Subcutaneous abdominal adipose tissue (tissue), 5 donors: ENCODE measurements at regions not wholly inside any gene's neighbourhood (a gene's known extent, or its start where the extent isn't known, plus 50 kb on each side); places are given as distances from the start of the nearest gene placed in this dataset.

Source experiments
- H3K27ac ChIP-seq: one replicate; pipeline ENCODE4 v1.7.0; 2013; ENCODE audit warnings: low read depth, mild to moderate bottlenecking, inconsistent platforms, low read length, moderate library complexity
- H3K27me3 ChIP-seq, 5 donors: one replicate each; pipeline ENCODE4 v1.7.0; 2013; ENCODE audit warnings: low read length in 5 of 5, inconsistent platforms in 1 of 5; ENCODE audit not compliant: control insufficient read depth in 5 of 5, insufficient read depth in 4 of 5
- H3K36me3 ChIP-seq, 5 donors: one replicate each; pipeline ENCODE4 v1.7.0; 2013; ENCODE audit warnings: low read length in 5 of 5; ENCODE audit not compliant: control insufficient read depth in 5 of 5, insufficient read depth in 5 of 5
- H3K4me1 ChIP-seq, 5 donors: one replicate each; pipeline ENCODE4 v1.7.0; 2013; ENCODE audit warnings: low read length in 5 of 5, mild to moderate bottlenecking in 3 of 5, moderate library complexity in 1 of 5; ENCODE audit not compliant: control insufficient read depth in 5 of 5, insufficient read depth in 5 of 5
- H3K4me3 ChIP-seq, 5 donors: one replicate each; pipeline ENCODE4 v1.7.0; 2013; ENCODE audit warnings: low read length in 5 of 5, low read depth in 1 of 5
- H3K9ac ChIP-seq, 5 donors: one replicate each; pipeline ENCODE4 v1.7.0; 2013; ENCODE audit warnings: low read length in 5 of 5, mild to moderate bottlenecking in 4 of 5, moderate library complexity in 3 of 5
- H3K9me3 ChIP-seq, 5 donors: one replicate each; pipeline ENCODE4 v1.7.0; 2013; ENCODE audit warnings: low read length in 5 of 5; ENCODE audit not compliant: control insufficient read depth in 5 of 5
- donor health status: healthy.
- donor health status: healthy.
- donor health status: healthy.
- donor health status: healthy.
- donor health status: healthy.

DNA sequence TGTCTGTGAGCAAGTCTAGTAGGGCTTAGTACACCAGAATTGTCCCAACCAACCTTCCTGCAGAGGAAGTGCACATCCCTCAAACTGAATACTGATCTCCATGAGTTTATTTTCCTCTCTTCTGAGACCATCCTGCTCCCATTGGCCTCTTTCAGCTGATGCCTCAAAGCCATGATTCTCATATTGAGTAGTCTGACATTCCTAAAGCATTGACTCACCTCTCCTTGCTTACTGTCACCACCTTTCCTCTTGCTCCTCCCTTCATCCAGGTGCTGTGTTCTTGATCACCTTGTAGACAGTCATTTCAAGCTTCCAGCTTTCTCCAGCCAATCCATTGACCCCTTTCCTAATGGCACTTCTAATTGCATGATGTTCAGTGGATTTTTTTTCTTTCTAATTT, 583.7 kb upstream of the USP15 start:
- no peak overlapping the region for H3K9ac ChIP-seq
- no peak overlapping the region for H3K4me3 ChIP-seq

DNA sequence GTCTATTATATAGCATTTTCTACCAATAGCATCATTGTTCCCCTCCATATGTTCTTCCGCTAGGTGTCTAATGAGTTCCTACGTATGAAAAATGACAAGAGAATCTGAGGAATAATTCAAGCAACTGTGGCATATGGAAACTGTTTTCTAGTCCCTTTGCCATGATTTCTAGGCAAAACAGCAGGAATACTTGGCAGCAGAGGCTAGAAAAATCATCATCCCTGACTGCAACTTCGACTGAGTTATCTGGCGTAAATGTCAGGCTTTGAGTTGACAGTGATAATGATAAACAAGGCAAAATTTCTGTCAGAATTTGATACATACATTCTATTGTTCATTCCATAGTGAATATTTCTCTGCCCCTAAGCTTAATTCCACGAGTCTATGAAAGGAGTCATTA, 572.8 kb upstream of the USP15 start:
- Histone ChIP-seq H3K4me1 (peaks cover 0 to 12% (median 0%) of the 10 kb centered on the region in 5 donors), H3K9ac (no peak overlapping the region), H3K36me3 (no peaks in the 10 kb centered on the region), H3K9me3 (no peaks in the 10 kb centered on the region), H3K27me3 (no peaks in the 10 kb centered on the region), H3K27ac (no peak overlapping the region), H3K4me3 (no peak overlapping the region)

More for the DNA sequence above, 583.7 kb upstream of the USP15 start:
- Histone ChIP-seq H3K27ac (no peak overlapping the region), H3K36me3 (no peaks in the 10 kb centered on the region), H3K4me1 (peaks cover 0 to 12% (median 3%) of the 10 kb centered on the region in 5 donors), H3K9me3 (peaks cover 0 to 7% (median 0%) of the 10 kb centered on the region in 5 donors), H3K27me3 (no peaks in the 10 kb centered on the region)

DNA sequence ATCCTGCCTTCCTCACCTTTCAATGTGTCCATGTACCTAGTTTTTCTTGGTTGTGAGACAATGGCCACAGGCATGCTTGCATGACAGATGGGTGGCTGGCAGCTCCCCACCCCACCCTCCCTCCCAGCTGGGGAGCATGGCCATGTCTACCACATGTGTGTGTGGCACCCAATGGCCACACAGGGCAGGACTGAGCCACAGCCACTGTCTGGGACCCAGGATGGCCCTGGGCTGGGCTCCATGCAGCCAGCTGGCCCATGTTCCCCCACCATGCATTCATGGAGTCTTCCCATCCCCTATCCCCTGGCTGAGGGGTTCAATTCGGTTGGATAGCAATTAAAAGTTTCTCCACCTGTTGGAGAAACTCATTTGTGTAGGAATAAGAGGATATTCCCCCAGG, 566.0 kb upstream of the USP15 start:
- Histone ChIP-seq H3K4me3 (no peak overlapping the region), H3K9me3 (peaks cover 0 to 48% (median 24%) of the 10 kb centered on the region in 5 donors), H3K27ac (no peak overlapping the region), H3K4me1 (no peaks in the 10 kb centered on the region), H3K9ac (no peak overlapping the region), H3K27me3 (no peaks in the 10 kb centered on the region), H3K36me3 (no peaks in the 10 kb centered on the region)

DNA sequence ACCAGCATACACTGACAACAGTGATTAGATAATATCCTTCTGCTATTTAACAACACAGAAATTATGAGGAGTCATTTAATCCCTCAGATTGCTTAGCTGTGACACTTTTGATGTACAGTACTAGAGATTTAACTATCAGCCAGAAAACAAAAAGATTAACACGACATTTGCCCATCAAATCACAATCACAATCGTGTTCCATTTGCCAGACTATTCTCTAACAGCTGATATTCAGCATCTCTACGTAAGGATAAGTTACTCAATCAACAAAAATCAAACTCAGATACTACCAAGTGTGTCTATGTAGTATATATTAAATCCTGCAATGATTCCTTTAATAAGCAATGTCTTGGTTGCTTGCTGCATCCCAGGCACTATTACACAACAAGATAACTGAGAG, 558.7 kb upstream of the USP15 start:
- no peaks in the 10 kb centered on the region for H3K36me3 ChIP-seq

DNA sequence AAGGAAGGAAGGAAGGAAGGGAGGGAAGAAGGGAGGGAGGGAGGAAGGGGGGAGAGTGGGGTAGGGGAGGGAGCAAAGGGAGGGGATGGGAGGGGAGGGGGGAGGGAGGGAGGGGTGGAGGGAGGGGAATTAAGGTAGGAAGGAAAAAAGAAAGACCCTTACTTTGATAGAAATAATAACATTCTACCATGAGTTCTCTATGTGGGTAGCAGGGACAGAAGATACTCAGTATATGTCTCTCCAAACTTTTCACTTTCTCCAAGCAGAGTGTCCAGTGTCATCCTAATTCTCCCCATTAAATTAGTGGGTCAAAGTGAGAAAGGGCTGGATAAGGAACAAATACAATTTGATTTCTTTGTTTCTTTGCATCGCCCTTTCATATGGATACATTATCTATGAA, 553.4 kb upstream of the USP15 start:
- Histone ChIP-seq H3K9ac (no peak overlapping the region), H3K4me3 (no peak overlapping the region), H3K27ac (no peak overlapping the region), H3K4me1 (no peaks in the 10 kb centered on the region), H3K36me3 (no peaks in the 10 kb centered on the region), H3K9me3 (no peaks in the 10 kb centered on the region), H3K27me3 (no peaks in the 10 kb centered on the region)

More for the DNA sequence above, 558.7 kb upstream of the USP15 start:
- Histone ChIP-seq H3K4me3 (no peak overlapping the region), H3K9me3 (peaks cover 0 to 23% (median 16%) of the 10 kb centered on the region in 5 donors), H3K27ac (no peak overlapping the region), H3K27me3 (no peaks in the 10 kb centered on the region), H3K4me1 (no peaks in the 10 kb centered on the region), H3K9ac (no peak overlapping the region)

DNA sequence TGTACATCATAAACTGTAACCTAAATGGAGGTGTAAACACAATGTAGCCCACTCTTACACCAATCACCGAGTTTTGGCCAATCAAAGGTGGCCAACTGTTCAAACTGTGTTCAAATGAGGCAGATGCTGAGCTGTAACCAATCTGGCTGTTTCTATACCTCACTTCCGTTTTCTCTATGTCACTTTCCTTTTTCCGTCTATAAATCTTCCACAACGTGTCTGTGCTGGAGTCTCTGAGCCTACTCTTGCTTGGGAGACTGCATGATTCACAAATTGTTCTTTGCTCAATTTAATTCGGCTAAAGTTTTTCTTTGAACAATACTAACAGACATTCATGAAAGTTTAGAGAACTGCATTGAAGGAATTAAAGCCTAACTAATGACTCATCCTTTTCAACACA, 547.1 kb upstream of the USP15 start:
- Histone ChIP-seq H3K27ac (no peak overlapping the region), H3K4me1 (no peaks in the 10 kb centered on the region), H3K36me3 (no peaks in the 10 kb centered on the region), H3K4me3 (no peak overlapping the region), H3K9ac (no peak overlapping the region), H3K27me3 (no peaks in the 10 kb centered on the region), H3K9me3 (no peaks in the 10 kb centered on the region)

DNA sequence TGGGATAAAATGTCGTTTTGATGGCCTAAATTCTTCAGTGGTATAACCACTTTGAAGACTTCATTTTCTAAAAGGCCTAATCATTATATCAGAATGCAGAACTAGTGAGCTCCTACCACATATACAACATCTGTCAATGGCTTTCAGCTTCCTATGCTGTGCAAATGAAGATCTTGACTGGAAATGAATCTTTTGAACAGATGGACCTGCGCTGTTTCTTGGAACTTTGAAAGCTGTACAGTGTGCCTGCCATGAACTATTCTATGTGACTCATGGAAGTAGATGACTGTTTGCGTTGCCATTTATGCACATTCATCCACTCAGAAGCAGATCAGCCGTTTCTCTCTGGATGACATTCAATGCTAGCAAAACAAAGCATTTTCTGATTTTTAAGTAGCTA, 542.2 kb upstream of the USP15 start:
- Histone ChIP-seq H3K9me3 (no peaks in the 10 kb centered on the region), H3K4me3 (no peak overlapping the region), H3K27ac (no peak overlapping the region), H3K36me3 (no peaks in the 10 kb centered on the region), H3K9ac (no peak overlapping the region), H3K4me1 (no peaks in the 10 kb centered on the region), H3K27me3 (no peaks in the 10 kb centered on the region)

DNA sequence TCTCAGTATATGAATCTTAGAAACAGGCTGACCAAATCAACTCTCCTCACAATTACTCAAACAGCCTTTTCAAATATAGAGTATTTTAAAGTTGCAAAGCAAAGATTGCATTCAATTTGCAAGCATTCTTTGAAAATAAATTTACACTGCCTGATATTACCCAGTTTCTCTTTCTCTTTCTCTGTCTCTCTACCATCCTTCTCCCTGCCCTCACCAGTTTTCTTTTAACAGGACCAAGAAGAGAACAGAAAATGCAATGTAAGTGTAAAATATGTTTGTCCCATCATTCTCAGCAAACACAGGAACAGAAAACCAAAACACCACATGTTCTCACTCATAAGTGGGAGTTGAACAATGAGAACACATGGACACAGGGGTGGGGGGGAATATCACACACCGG, 520.3 kb upstream of the USP15 start:
- H3K27ac ChIP-seq: no peak overlapping the region
- H3K4me3 ChIP-seq: no peak overlapping the region
- H3K4me1 ChIP-seq: no peaks in the 10 kb centered on the region
- no peaks in the 10 kb centered on the region for H3K36me3 ChIP-seq
- H3K9ac ChIP-seq: no peak overlapping the region
- H3K9me3 ChIP-seq: no peaks in the 10 kb centered on the region
- H3K27me3 ChIP-seq: no peaks in the 10 kb centered on the region

DNA sequence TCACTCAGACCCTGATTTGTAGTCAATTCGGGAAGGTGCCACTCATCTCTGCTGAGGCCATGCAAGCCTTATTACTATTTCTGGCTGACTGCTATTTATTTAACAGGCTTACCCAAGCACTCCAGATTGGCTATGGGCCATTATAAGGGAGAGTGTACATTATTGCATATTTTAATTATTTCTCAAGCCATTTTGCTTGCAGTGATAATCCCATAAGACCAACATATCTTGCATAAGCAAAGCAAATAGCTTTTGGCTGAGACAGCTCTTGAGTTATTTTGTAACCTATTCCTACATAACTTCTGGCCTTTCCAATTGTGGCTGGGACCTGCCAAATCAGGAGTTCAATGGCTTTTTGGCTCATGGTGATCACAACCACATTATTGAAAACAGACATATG, 509.6 kb upstream of the USP15 start:
- Histone ChIP-seq H3K27ac (peak overlapping the region; percentile 64), H3K9ac (no peak overlapping the region), H3K4me3 (no peak overlapping the region)

DNA sequence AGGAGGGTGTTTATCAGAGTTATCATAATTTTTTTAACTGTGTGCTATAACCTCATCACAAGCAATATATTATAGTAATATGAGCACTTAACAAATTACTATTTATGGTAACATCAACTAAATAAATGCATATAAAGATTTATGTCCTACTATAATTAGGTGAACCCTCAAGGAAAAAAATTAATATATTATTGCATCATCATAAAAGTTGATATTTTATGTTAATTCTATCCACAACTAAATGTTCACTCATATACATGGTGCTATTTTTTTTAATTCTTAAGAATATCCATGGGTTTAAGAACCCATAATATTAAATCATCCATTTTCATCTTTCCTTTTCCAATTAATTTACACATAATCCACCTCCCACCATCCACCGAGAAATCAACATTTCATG, 506.0 kb upstream of the USP15 start:
- no peak overlapping the region for H3K9ac ChIP-seq
- no peak overlapping the region for H3K4me3 ChIP-seq
- H3K4me1 ChIP-seq: peaks cover 0 to 18% (median 0%) of the 10 kb centered on the region in 5 donors
- H3K9me3 ChIP-seq: no peaks in the 10 kb centered on the region
- no peak overlapping the region for H3K27ac ChIP-seq
- no peaks in the 10 kb centered on the region for H3K36me3 ChIP-seq
- H3K27me3 ChIP-seq: no peaks in the 10 kb centered on the region

More for the DNA sequence above, 509.6 kb upstream of the USP15 start:
- Histone ChIP-seq H3K4me1 (peaks cover 0 to 18% (median 0%) of the 10 kb centered on the region in 5 donors), H3K9me3 (no peaks in the 10 kb centered on the region), H3K36me3 (no peaks in the 10 kb centered on the region), H3K27me3 (no peaks in the 10 kb centered on the region)
